HG02938 (cell line): ENCODE measurements at regions not wholly inside any gene's neighbourhood (a gene's known extent, or its start where the extent isn't known, plus 50 kb on each side); places are given as distances from the start of the nearest gene placed in this dataset.

Experiments
- ATAC-seq: cut with Tn5 transposase; IDR thresholded peaks from one replicate; pipeline ENCODE4 v1.9.1; 2021; ENCODE audit warnings: mild to moderate bottlenecking, moderate library complexity; ENCODE audit not compliant: unreplicated experiment

DNA sequence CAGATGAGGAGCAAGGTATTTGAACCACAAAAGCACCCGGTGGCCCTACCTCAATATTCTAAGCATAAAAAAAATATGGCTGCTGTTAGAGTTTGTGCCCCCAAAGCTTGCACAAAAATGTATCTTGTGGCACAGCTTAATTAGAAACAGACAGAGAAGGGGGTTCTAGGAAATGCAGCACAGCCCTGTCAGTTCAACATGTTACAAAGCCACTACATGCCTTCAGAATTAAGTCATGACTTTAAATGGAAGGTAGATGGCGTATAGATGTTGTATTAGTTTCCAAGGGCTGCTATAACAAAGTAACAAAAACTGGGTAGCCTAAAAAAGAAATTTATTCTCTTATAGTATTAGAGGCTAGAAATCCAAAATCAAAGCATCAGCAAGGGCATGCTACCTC lies 703.8 kb downstream of the DIAPH3 start:
- ATAC-seq: no peak

GRCh38 chr13:59461411-59461810 lies 702.3 kb downstream of the DIAPH3 start:
- no peak for ATAC-seq

GRCh38 chr13:59463023-59463422 lies 700.7 kb downstream of the DIAPH3 start:
- ATAC-seq: no peak

DNA sequence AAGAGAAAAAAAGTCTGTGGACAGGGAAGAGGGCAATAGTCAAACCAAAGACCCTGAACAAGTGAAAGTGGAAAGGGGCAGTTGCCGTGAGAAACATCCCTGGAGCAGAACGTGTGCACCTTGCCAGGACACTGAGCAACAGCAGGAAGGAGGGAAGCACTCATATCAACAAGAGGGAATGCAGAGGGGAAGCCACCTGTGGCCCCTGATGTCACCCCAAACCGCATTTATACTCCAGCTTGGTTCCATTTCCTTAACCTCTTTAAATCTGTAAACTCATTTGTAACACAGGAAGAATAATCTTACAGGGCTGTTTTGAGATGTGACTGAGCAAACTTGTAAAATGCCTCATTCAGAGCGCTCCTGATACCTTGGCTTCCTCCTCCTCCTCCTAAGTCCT lies 698.8 kb downstream of the DIAPH3 start:
- no peak for ATAC-seq

DNA sequence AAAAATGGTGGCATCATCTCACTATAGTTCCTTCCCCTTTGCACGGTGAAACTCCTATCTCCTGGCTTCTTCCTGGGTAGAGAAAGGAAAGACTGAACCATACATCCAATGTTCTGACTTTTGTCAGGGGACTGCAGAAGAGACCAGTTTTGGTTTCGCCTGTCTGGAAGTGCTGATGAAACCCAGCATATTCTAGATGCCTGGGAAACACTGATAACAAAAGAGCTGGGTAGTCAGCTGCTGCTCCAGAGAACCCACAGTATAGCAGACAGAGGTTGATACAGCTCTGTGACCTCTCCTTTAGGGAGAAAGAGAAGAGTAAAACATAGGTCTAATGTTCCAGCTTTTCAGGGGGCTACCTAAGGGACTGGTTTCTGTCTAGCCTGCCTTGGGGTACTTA lies 695.3 kb downstream of the DIAPH3 start:
- ATAC-seq: no peak

- ATAC-seq: no peak
These were observed 692.6 kb downstream of the DIAPH3 start for GRCh38 chr13:59471106-59471505.

DNA sequence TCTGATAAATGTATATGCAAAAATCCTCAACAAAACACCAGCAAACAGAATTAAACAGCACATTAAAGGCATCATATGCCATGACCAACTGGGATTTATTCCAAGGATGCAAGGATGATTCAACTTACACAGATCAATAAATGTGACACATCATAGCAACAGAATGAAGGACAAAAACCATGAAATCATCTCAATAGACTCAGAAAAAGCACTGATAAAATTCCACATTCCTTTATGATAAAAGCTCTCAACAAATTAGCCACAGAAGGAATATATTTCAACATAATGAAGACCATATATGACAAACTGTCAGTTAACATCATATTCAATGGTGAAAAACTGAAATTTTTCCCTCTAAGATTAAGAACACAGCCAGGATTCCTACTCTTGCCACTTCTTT lies 691.6 kb downstream of the DIAPH3 start:
- ATAC-seq: no peak

- no peak for ATAC-seq
These were observed 689.0 kb downstream of the DIAPH3 start for GRCh38 chr13:59474696-59475095.

GRCh38 chr13:59475911-59476310 lies 687.8 kb downstream of the DIAPH3 start:
- ATAC-seq: no peak

- ATAC-seq: no peak
These were observed 687.4 kb downstream of the DIAPH3 start for GRCh38 chr13:59476366-59476765.

GRCh38 chr13:59477011-59477410 lies 686.7 kb downstream of the DIAPH3 start:
- ATAC-seq: no peak

DNA sequence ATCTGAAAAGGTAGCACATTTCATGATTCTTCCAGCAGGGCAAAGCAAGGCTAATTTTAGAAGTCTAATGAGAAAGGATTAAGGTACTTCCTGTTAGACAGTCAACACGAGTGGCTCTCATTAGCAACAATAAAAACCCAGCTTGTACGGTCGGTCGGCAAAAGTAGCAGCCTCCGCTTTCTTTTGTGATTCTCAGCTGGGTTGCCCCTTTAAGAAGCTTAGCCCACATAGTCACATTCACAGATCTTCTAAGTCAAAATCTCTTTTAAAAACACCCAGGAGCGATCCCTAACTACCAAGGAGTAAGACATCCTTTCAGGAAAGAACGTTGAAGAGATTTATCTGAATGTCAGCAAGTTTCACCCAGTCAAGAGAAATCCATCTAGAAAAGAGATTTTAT lies 684.8 kb downstream of the DIAPH3 start:
- ATAC-seq: no peak

DNA sequence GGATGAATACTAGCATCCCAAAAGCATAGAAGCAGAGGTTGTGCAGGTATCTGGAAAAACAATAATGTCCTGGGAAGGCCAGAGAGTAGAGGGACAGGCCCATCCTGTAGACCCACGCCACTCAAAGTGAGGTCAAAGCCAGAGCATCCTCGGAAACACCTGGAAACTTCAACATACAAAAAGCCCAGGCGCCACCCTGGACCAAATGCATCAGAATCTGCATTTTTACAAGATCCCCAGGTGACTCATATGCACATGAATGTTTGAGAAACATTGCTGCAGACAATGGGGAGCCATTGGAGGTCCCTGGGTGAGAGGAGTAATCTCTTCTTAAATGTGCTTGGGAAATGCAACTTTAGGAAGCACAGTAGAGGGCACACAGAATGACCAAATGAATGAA lies 684.1 kb downstream of the DIAPH3 start:
- ATAC-seq: no peak

- no peak for ATAC-seq
These were observed 683.1 kb downstream of the DIAPH3 start for GRCh38 chr13:59480396-59481259.

DNA sequence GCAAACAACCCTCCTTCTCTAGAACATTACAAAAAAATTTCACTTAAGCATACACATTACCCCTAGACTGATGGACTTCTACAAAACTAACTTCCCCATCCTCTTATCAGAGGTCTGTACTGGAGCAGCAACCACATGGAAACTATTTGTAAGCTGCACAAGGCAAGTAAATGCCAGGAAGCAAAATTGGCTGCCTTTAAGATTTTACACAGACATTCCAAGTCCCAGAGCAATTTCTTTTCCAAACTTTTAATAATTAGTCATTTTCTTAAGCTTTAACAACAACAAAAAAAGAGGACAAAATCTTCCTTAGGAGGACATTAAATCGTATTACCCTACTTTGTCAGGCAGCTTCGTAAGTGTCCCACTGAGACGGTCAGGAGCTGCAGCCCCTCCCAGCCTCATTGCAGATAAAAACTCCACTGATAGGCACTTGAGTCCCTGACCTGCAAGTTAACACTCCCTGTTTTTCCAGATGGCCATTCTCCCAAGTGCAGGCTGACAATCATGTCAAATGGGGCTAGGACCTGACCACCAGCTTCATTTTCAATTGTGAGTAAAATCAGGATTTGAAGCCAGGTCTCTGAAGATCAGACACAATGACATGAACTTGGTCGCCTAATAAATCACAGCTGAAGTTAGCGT lies 680.1 kb downstream of the DIAPH3 start:
- no peak for ATAC-seq

DNA sequence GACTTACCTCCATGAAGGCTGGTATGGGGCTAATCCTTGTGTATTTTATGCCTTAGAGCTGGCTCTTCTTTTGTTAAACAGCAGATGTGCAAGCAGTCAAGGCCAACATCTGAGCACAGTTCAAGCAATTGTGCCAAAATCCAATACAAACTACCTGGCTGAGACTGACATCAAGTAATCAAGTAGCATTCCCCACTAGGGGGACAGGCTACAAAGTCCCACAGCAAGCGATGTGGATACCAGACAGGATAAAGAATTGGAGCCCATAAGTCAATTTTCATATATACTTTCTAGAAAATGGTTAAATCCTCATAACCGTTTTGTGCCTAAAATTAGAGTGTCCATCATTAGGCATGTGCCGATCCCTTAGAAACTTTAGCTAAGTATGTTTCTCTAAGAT lies 675.8 kb downstream of the DIAPH3 start:
- ATAC-seq: no peak

- no peak for ATAC-seq
These were observed 675.3 kb downstream of the DIAPH3 start for GRCh38 chr13:59488436-59488835.

GRCh38 chr13:59490651-59491050 lies 673.1 kb downstream of the DIAPH3 start:
- no peak for ATAC-seq

- no peak for ATAC-seq
These were observed 671.6 kb downstream of the DIAPH3 start for GRCh38 chr13:59492030-59492636.

- no peak for ATAC-seq
These were observed 670.2 kb downstream of the DIAPH3 start for GRCh38 chr13:59493436-59493965.

DNA sequence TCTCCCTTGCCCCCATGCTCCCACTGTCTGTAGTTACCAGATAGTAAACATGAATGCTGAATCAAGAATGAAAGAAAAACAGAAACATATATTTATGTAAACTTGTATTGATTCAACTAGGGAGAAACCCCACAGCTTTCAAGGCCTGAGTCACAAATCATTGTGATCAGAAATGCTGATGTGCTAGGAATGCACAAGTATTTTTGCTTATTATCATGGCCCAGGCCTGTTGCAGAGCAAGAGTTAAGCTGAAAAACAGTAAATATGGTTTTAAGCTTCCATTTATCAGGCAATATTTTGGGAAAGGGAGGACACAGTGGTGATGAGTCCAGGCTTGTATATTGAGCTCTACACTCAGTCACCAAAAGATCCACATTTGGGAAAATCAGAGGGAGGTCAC lies 669.6 kb downstream of the DIAPH3 start:
- no peak for ATAC-seq

DNA sequence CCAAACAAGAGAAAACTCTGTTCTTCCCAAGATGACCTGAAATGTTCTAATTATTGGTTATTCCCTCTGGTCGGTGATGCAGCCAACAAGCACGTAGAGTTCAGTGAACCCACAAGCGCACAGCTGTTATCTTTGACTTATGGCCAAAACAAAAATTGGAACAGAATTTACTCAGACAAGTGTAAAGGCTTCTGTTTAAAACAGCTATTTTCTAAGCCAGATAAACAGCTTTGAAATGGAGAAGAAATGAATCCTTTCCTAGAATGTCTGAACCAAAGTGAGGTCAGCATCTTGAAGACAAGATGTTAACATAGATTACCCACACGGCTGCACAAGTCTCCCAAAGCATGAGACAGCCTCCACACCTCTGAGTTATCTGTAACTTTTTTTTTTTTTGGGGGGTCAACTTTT lies 669.2 kb downstream of the DIAPH3 start:
- ATAC-seq: no peak
